Stimulated activated CD8-positive, alpha-beta memory T cell treated with anti-CD3 and anti-CD28 coated beads, Interleukin-15, amount 100 ng/mL, for 4 hours (primary cell): ENCODE measurements at regions not wholly inside any gene's neighbourhood (a gene's known extent, or its start where the extent isn't known, plus 50 kb on each side); places are given as distances from the start of the nearest gene placed in this dataset.
"Not testable (repeated sequence)": the region's sequence is repeated elsewhere in the genome, so short reads cannot be mapped to it uniquely, and the experiment has no call there.

ENCODE experiments used
- DNase-seq, 2 donors: peaks; one replicate each; pipeline ENCODE4 v3.0.0-alpha.2; 2020; ENCODE audit warnings: low read depth in 2 of 2

- no peak for DNase-seq
These were observed 54.0 kb downstream of the RFPL4B start for GRCh38 chr6:112401083-112401482.

- DNase-seq, result no peak
These were observed 60.0 kb downstream of the RFPL4B start for GRCh38 chr6:112407101-112407590.

GRCh38 chr6:112408522-112408921 lies 61.4 kb downstream of the RFPL4B start:
- DNase-seq, result no peak

GRCh38 chr6:112409311-112409710 lies 62.2 kb downstream of the RFPL4B start:
- DNase-seq, result no peak

- DNase-seq, result no peak
These were observed 66.7 kb downstream of the RFPL4B start for GRCh38 chr6:112413780-112414179.

GRCh38 chr6:112415366-112415765 lies 68.2 kb downstream of the RFPL4B start:
- no peak for DNase-seq

GRCh38 chr6:112416866-112417265 lies 69.7 kb downstream of the RFPL4B start:
- DNase-seq, result no peak

- not testable (repeated sequence) for DNase-seq
These were observed 79.9 kb downstream of the RFPL4B start for GRCh38 chr6:112427011-112427410.

GRCh38 chr6:112427499-112427898 lies 80.4 kb downstream of the RFPL4B start:
- no peak for DNase-seq

- DNase-seq, result no peak
These were observed 81.3 kb downstream of the RFPL4B start for GRCh38 chr6:112428477-112428876.

GRCh38 chr6:112429226-112429625 lies 82.1 kb downstream of the RFPL4B start:
- DNase-seq, result no peak

- DNase-seq, result no peak
These were observed 84.7 kb downstream of the RFPL4B start for GRCh38 chr6:112431803-112432202.

- no peak for DNase-seq
These were observed 85.7 kb downstream of the RFPL4B start for GRCh38 chr6:112432853-112433252.

- no peak for DNase-seq
These were observed 86.3 kb downstream of the RFPL4B start for GRCh38 chr6:112433457-112433856.

GRCh38 chr6:112434896-112435435 lies 87.8 kb downstream of the RFPL4B start:
- DNase-seq, result no peak

GRCh38 chr6:112437058-112437457 lies 89.9 kb downstream of the RFPL4B start:
- no peak for DNase-seq

- DNase-seq, result no peak
These were observed 91.9 kb downstream of the RFPL4B start for GRCh38 chr6:112439010-112439409.

- no peak for DNase-seq
These were observed 92.3 kb downstream of the RFPL4B start for GRCh38 chr6:112439432-112439831.

- no peak for DNase-seq
These were observed 94.5 kb downstream of the RFPL4B start for GRCh38 chr6:112441607-112442006.

- no peak for DNase-seq
These were observed 96.3 kb downstream of the RFPL4B start for GRCh38 chr6:112443179-112444065.

- DNase-seq, result not testable (repeated sequence)
These were observed 101.7 kb downstream of the RFPL4B start for GRCh38 chr6:112448786-112449185.

- DNase-seq, result no peak
These were observed 103.5 kb downstream of the RFPL4B start for GRCh38 chr6:112450663-112451062.

- no peak for DNase-seq
These were observed 110.8 kb downstream of the RFPL4B start for GRCh38 chr6:112457886-112458285.
